ENCODE measurements at regions not wholly inside any gene's neighbourhood (a gene's known extent, or its start where the extent isn't known, plus 50 kb on each side); places are given as distances from the start of the nearest gene placed in this dataset.

DNA sequence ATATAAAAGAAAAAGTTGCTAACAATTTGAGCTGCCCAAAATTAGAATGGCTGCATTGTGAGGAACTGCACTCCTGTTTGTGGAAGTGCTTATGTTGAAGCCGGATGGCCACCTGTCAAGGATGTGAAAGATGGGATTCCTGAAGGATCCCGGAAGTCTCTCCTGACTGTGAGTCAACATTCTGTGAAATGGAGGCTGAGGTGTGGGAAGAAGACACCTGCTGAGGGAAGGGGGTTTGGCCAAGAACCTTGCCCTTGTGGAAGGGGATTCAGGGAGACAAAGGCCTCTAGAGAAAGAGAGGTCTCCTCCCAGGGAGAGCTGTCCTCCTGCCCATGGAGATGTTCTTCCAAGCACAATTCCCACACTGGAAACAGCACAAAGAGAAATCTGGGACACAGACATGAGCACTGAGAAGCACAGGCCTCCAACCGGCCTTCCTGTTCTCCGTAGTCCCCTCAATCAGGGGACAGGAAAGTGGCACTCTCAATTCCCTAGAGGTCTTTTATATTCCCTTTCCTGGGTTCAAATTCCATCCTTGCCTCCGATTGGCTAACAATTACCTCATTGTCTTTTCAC, 70.5 kb downstream of the CD2 start:
- TF ChIP-seq, protein P1, sequence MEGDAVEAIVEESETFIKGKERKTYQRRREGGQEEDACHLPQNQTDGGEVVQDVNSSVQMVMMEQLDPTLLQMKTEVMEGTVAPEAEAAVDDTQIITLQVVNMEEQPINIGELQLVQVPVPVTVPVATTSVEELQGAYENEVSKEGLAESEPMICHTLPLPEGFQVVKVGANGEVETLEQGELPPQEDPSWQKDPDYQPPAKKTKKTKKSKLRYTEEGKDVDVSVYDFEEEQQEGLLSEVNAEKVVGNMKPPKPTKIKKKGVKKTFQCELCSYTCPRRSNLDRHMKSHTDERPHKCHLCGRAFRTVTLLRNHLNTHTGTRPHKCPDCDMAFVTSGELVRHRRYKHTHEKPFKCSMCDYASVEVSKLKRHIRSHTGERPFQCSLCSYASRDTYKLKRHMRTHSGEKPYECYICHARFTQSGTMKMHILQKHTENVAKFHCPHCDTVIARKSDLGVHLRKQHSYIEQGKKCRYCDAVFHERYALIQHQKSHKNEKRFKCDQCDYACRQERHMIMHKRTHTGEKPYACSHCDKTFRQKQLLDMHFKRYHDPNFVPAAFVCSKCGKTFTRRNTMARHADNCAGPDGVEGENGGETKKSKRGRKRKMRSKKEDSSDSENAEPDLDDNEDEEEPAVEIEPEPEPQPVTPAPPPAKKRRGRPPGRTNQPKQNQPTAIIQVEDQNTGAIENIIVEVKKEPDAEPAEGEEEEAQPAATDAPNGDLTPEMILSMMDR (IDR thresholded peaks at IDR 0.05; ENCODE audit: low read depth, low read length) = no peak
- TF ChIP-seq POLR2A (IDR thresholded peaks at IDR 0.05; ENCODE audit: extremely low read depth, insufficient read length) = no peak
- TF ChIP-seq, protein P2, sequence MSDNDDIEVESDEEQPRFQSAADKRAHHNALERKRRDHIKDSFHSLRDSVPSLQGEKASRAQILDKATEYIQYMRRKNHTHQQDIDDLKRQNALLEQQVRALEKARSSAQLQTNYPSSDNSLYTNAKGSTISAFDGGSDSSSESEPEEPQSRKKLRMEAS (IDR thresholded peaks at IDR 0.05; ENCODE audit: low read depth, low read length) = no peak
- TF ChIP-seq MYC (IDR thresholded peaks at IDR 0.05; ENCODE audit: low read depth, low read length) = no peak

All from NB4 (cell line).